ENCODE measurements at regions not wholly inside any gene's neighbourhood (a gene's known extent, or its start where the extent isn't known, plus 50 kb on each side); places are given as distances from the start of the nearest gene placed in this dataset.

DNA sequence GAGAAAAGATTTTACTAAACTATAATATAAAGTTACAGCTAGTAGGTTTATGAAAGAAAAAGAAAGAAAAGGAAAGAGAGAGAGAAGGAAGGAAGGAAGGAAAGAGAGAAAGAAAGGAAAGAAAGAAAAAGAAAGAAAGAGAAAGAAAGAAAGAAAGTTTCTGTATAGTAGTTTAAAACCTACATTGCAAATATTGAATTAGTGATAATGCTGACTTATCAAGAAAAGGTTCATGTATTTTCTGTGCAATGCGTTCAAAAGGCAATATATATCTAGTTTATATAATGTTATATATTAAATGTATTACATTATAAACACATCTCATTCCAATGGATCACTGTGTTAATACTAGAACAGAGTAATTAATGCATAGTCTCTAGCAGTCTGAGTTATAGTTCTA, 648.4 kb downstream of the ZBBX start:
- TF ChIP-seq CTCF (IDR thresholded peaks at IDR 0.05) (no peak), POLR2A (IDR thresholded peaks at IDR 0.05) (no peak)

Data from body of pancreas (tissue), 4 donors.